IMR-90 (cell line): ENCODE measurements at regions not wholly inside any gene's neighbourhood (a gene's known extent, or its start where the extent isn't known, plus 50 kb on each side); places are given as distances from the start of the nearest gene placed in this dataset.

Source experiments
- FOS ChIP-seq: fragments of 150-350 bp; IDR thresholded peaks from 2 replicates; pipeline ENCODE4 v1.6.1; 2016; ENCODE audit warnings: low read depth, low read length
- MXI1 ChIP-seq: IDR thresholded peaks from 2 replicates; pipeline ENCODE4 v1.6.1; 2012; ENCODE audit warnings: low read depth, mild to moderate bottlenecking, low read length, moderate library complexity, borderline replicate concordance
- POLR2A ChIP-seq: IDR thresholded peaks from 2 replicates; pipeline ENCODE4 v1.6.1; 2012; ENCODE audit warnings: mild to moderate bottlenecking, low read depth, low read length
- RAD21 ChIP-seq: IDR thresholded peaks from 2 replicates; pipeline ENCODE4 v1.6.1; 2012; ENCODE audit warnings: low read length, improper control_type of control experiment
- TF ChIP-seq, protein P1 (sequence below): conservative IDR thresholded peaks from 2 replicates; pipeline ENCODE4 v1.5.1; 2012; ENCODE audit warnings: mild to moderate bottlenecking, low read depth, low read length, improper control_type of control experiment

GRCh38 chr6:137973201-137973600, 106.1 kb downstream of the TNFAIP3 start:
- TF ChIP-seq, protein P1, sequence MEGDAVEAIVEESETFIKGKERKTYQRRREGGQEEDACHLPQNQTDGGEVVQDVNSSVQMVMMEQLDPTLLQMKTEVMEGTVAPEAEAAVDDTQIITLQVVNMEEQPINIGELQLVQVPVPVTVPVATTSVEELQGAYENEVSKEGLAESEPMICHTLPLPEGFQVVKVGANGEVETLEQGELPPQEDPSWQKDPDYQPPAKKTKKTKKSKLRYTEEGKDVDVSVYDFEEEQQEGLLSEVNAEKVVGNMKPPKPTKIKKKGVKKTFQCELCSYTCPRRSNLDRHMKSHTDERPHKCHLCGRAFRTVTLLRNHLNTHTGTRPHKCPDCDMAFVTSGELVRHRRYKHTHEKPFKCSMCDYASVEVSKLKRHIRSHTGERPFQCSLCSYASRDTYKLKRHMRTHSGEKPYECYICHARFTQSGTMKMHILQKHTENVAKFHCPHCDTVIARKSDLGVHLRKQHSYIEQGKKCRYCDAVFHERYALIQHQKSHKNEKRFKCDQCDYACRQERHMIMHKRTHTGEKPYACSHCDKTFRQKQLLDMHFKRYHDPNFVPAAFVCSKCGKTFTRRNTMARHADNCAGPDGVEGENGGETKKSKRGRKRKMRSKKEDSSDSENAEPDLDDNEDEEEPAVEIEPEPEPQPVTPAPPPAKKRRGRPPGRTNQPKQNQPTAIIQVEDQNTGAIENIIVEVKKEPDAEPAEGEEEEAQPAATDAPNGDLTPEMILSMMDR: no peak
- TF ChIP-seq POLR2A: no peak
- no peak for TF ChIP-seq FOS
- TF ChIP-seq MXI1: no peak
- TF ChIP-seq RAD21: no peak
